Activated naive CD4-positive, alpha-beta T cell treated with anti-CD3 and anti-CD28 coated beads for 36 hours (primary cell): ENCODE measurements at regions not wholly inside any gene's neighbourhood (a gene's known extent, or its start where the extent isn't known, plus 50 kb on each side); places are given as distances from the start of the nearest gene placed in this dataset.
"Not testable (repeated sequence)": the region's sequence is repeated elsewhere in the genome, so short reads cannot be mapped to it uniquely, and the experiment has no call there.

Experiments used
- CTCF ChIA-PET: fragments of 350-600 bp; sonication (Branson Sonifier 250); formaldehyde crosslinking; loops from one replicate; lab custom pipeline; 2021; ENCODE audit warnings: antibody characterized with exemption; lab: Charles Lee
- DNase-seq: peaks from one replicate; pipeline ENCODE4 v3.0.0-alpha.2; 2020
- H3K27ac Mint-ChIP-seq: one replicate; pipeline ENCODE4 v1.8.0; 2021; ENCODE audit warnings: mild to moderate bottlenecking, mixed read lengths
- H3K27me3 Mint-ChIP-seq: one replicate; pipeline ENCODE4 v1.8.0; 2021; ENCODE audit warnings: low read depth, mixed read lengths
- H3K36me3 Mint-ChIP-seq: one replicate; pipeline ENCODE4 v1.8.0; 2021; ENCODE audit warnings: low read depth, mixed read lengths
- H3K4me1 Mint-ChIP-seq: one replicate; pipeline ENCODE4 v1.8.0; 2021; ENCODE audit warnings: low read depth, mixed read lengths
- H3K4me3 Mint-ChIP-seq: one replicate; pipeline ENCODE4 v1.8.0; 2021; ENCODE audit warnings: mild to moderate bottlenecking, moderate library complexity, mixed read lengths
- H3K9me3 Mint-ChIP-seq: one replicate; pipeline ENCODE4 v1.8.0; 2021; ENCODE audit warnings: mixed read lengths
- intact Hi-C: fragments of 100-400 bp; cut with micrococcal nuclease; formaldehyde crosslinking; loops from one replicate; pipeline ENCODE4 v1.15.1; 2023

DNA sequence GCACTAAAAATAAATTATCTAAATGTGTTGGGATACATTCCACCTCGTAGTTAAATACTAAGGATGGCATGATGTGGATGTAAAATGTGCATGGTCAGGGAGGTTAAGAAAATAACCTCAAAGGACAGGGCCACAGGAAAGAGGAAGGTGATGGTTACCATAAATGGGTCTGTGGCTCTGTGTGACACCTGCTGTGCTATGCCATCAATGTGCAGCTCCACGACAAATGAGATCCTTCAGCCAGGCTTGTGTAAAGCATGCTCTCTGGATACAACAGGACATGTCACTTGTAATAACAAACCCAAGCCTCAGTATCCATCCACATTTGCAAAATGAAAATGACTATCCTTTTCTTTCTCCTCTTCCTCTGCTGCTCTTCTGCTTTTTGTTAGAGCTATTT is 456.7 kb upstream of the RASGRP1 start:
- Mint-ChIP-seq H3K4me3 (no peak overlapping the region), H3K27me3 (peaks cover 2% of the 10 kb centered on the region), H3K9me3 (no peaks in the 10 kb centered on the region), H3K4me1 (no peaks in the 10 kb centered on the region), H3K36me3 (no peaks in the 10 kb centered on the region), H3K27ac (no peak overlapping the region)
- no peak for DNase-seq
- intact Hi-C loops, result no loop called here
- CTCF ChIA-PET, result interaction anchor here (0.6 kb wide), 1 partner anchor 419 kb away, joined by 3 read pairs; no protein-coding TSS in a partner anchor

DNA sequence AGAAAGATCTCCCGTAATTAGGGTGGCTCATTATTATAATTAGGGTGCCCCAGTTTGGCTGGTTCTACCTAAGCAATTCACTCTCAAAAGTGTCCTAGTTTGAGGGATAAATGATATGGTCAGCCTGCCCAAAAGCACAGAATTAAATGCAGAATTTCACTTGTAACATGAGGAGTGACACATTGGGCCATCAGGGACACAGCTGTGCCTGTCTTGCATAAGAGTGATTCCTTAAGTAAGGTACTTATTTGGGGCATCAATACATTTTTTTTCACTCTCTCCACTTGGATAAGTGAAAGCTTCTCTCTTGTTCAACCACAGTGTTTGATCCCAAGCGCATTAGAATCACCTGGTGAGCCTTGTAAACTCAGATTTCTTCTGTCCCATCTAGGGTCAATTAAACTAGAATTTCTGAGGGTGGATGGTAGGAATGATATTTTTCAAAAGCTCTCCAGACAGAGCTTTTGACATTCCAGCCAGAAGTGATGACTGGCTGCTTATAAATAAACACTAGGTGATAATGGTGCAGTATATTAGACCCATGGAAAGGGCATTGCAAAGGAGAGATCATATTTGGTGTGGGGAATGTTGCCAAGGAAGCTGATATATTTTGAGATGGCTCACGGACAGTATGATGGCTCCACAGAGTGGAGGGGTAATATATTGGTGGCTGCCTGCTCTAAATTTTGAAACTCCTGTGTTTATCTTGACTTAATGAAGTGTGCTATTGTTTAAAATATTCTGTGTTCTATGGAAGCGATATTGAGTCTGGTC is 458.1 kb upstream of the RASGRP1 start:
- no peak overlapping the region for H3K27ac Mint-ChIP-seq
- no peak for DNase-seq
- no peak overlapping the region for H3K4me3 Mint-ChIP-seq
- peaks cover 2% of the 10 kb centered on the region for H3K27me3 Mint-ChIP-seq
- no peaks in the 10 kb centered on the region for H3K36me3 Mint-ChIP-seq
- no peaks in the 10 kb centered on the region for H3K4me1 Mint-ChIP-seq
- intact Hi-C loops, result no loop called here
- no peaks in the 10 kb centered on the region for H3K9me3 Mint-ChIP-seq
- CTCF ChIA-PET, result no interaction called here

DNA sequence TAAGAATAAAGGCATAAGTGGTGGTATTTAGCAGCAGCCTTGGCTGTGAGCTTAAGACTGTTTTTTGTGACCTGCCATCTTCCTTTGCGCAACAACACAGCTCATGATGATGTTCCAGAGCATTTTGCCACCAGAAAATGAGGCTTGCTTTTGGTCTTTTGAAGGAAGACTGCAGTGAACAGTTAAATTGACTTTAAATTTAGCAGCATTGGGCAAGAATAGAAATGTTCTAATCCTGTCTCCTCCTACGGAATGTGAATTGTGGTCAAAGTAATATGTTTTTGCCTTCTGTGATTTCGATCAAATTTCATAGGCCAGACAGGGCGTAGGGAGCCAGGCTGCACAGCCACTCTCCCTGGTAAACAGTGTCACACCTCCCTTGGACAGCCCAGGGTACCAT is 460.7 kb upstream of the RASGRP1 start:
- H3K27me3 Mint-ChIP-seq, result peaks cover 2% of the 10 kb centered on the region
- DNase-seq, result no peak
- no peak overlapping the region for H3K4me3 Mint-ChIP-seq
- intact Hi-C loops, result no loop called here
- no peak overlapping the region for H3K27ac Mint-ChIP-seq
- CTCF ChIA-PET, result no interaction called here
- no peaks in the 10 kb centered on the region for H3K36me3 Mint-ChIP-seq
- H3K9me3 Mint-ChIP-seq, result no peaks in the 10 kb centered on the region
- no peaks in the 10 kb centered on the region for H3K4me1 Mint-ChIP-seq

DNA sequence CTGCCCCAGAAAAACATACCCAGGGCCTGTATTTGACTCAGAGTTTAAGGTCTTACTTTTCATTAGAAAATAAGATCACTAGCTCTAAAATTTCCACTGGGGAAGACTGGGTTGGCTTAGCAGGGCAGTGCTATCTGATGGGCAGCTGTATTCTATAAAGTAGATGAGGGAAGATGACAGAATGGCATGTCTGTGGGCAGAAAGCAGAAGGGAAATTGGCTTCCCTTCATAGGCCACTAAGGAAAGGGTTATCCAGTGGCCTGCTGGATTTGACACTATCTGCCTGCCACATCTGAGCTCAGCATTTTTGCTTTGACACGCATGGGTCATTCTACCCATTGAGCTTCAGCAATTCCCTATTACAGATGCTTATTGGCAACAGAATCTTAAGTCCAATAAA is 461.3 kb upstream of the RASGRP1 start:
- CTCF ChIA-PET, result no interaction called here
- H3K9me3 Mint-ChIP-seq, result no peaks in the 10 kb centered on the region
- peaks cover 2% of the 10 kb centered on the region for H3K27me3 Mint-ChIP-seq
- no peak overlapping the region for H3K27ac Mint-ChIP-seq
- intact Hi-C loops, result no loop called here
- no peaks in the 10 kb centered on the region for H3K36me3 Mint-ChIP-seq
- H3K4me1 Mint-ChIP-seq, result no peaks in the 10 kb centered on the region
- no peak overlapping the region for H3K4me3 Mint-ChIP-seq
- DNase-seq, result no peak

DNA sequence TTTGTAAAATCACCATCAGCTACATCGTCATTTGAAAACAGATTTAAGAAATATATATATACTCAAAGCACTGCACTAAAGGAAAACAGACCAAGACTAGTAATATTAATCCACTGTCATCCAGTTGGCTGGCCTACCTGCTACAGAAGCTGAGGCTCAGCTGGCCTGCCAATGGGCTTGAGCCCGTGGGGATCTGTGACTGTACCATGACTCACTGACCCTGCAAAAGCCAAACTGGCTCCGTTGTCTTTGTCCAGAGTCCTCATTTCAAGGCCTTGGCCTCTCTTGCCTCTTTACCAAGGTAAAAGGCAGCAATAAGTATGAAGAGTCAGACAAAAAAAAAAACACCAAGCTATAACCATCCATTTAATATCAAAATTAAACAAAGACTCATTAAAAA is 463.5 kb upstream of the RASGRP1 start:
- Mint-ChIP-seq H3K36me3 (no peaks in the 10 kb centered on the region), H3K27me3 (peaks cover 2% of the 10 kb centered on the region), H3K9me3 (no peaks in the 10 kb centered on the region), H3K27ac (no peak overlapping the region), H3K4me3 (no peak overlapping the region), H3K4me1 (no peaks in the 10 kb centered on the region)
- intact Hi-C loops, result no loop called here
- no peak for DNase-seq
- CTCF ChIA-PET, result no interaction called here

DNA sequence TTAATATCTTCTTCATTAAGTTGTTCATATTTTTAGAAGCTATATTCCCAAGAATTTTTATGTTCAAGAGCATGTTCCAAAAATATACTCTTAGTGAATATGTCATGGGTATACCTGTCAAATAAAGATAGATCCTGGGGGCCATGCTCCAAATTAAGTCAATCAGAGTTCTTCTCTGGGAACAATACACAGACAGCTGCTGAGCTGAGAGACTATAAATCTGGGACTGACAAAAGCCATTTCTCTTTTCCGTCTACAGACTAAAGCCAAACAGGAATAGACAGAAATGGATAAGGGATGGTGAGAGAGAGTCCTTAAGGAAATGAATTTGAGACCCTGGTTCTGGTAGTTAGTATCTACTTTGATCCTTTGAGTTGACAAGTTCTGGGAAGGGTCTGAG is 465.1 kb upstream of the RASGRP1 start:
- CTCF ChIA-PET, result no interaction called here
- no peak overlapping the region for H3K27ac Mint-ChIP-seq
- intact Hi-C loops, result no loop called here

DNA sequence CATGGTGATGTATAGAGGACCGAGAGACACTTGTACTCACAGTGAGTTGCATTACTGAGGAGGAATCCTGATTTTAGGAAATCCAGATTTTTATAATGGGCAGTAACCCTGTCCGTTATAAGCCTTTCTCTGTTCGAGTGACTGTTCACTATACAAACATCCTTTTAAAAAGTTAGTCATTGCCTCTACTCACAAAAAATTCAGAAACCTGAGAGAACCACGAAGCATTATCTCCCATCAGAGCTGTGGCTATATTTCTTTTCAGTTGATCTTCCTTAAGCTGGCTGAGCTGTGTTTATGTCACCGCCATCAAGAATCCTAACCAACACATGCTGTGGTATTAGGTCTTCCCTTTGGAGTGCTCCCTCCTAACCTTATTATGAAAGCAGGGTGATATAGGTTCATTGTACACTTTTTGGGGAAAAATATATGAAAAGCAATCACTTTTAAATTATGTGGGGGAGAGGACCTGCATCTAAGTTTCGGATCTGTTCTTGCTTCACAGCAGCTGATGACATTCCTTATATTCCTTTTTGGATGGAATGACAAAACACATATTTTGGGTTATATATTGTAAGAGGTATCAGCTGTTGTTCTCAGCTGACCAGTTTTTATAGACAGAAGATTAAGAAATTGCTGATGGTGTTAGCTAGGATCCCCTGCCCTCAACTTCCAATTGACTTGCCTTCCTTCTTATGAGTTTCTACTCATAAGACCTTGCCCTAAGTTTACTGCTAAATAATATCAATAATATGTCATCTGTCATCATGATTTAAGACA is 465.9 kb upstream of the RASGRP1 start:
- H3K4me3 Mint-ChIP-seq, result no peak overlapping the region
- no peaks in the 10 kb centered on the region for H3K36me3 Mint-ChIP-seq
- CTCF ChIA-PET, result no interaction called here
- DNase-seq, result no peak
- H3K9me3 Mint-ChIP-seq, result no peaks in the 10 kb centered on the region
- peaks cover 3% of the 10 kb centered on the region for H3K27me3 Mint-ChIP-seq
- intact Hi-C loops, result no loop called here
- H3K27ac Mint-ChIP-seq, result no peak overlapping the region
- no peaks in the 10 kb centered on the region for H3K4me1 Mint-ChIP-seq

More for the DNA sequence above, 465.1 kb upstream of the RASGRP1 start:
- H3K27me3 Mint-ChIP-seq, result peaks cover 5% of the 10 kb centered on the region
- H3K4me1 Mint-ChIP-seq, result no peaks in the 10 kb centered on the region
- H3K9me3 Mint-ChIP-seq, result no peaks in the 10 kb centered on the region
- no peak for DNase-seq
- no peaks in the 10 kb centered on the region for H3K36me3 Mint-ChIP-seq
- no peak overlapping the region for H3K4me3 Mint-ChIP-seq

DNA sequence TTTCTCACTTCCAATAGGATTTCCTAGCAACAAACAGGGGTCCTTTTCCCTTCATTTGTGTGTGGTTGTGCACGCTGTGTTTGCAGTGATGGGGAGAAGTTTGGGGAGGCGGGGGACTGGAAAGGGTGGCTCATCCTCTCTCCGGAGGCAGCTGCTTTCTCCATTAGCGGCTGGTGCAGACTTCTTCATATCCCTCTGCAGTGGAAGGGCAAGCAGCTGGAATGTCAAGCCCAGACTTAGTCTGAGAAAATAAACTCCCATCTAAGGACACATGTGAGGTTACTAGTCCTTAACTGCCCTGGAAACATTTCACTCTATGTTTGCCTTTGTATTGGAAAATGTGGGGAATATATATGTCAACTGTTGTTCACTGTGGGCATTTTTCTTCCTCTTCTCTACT is 467.0 kb upstream of the RASGRP1 start:
- Mint-ChIP-seq H3K4me3 (no peak overlapping the region), H3K9me3 (no peaks in the 10 kb centered on the region), H3K27ac (no peak overlapping the region), H3K27me3 (peaks cover 3% of the 10 kb centered on the region), H3K36me3 (no peaks in the 10 kb centered on the region), H3K4me1 (no peaks in the 10 kb centered on the region)
- CTCF ChIA-PET, result interaction anchor here (0.5 kb wide), 1 partner anchor 1431 kb away, joined by 3 read pairs; no protein-coding TSS in a partner anchor
- intact Hi-C loops, result no loop called here
- DNase-seq, result no peak

DNA sequence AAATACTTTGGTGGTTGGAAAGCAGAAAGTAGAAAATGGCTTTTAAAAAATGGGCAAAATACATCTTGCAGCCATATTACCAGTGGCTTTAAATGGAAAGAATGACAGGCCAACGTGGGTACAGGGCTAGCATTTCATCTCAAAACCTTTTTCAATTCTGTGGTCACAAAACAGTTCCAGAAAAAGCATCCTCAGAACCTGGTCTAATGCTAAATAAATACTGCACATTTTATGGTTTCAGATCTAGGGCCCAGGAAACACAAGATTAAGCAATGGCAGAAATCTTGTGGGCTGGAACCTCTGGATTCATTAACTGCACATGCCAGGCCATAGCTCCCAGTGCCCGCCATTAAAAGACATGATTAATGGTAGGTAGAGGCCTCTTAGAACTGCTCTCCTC is 470.2 kb upstream of the RASGRP1 start:
- H3K27me3 Mint-ChIP-seq, result peaks cover 3% of the 10 kb centered on the region
- no peaks in the 10 kb centered on the region for H3K9me3 Mint-ChIP-seq
- CTCF ChIA-PET, result no interaction called here
- H3K36me3 Mint-ChIP-seq, result no peaks in the 10 kb centered on the region
- DNase-seq, result no peak
- H3K4me3 Mint-ChIP-seq, result no peak overlapping the region
- intact Hi-C loops, result no loop called here
- no peak overlapping the region for H3K27ac Mint-ChIP-seq
- no peaks in the 10 kb centered on the region for H3K4me1 Mint-ChIP-seq

DNA sequence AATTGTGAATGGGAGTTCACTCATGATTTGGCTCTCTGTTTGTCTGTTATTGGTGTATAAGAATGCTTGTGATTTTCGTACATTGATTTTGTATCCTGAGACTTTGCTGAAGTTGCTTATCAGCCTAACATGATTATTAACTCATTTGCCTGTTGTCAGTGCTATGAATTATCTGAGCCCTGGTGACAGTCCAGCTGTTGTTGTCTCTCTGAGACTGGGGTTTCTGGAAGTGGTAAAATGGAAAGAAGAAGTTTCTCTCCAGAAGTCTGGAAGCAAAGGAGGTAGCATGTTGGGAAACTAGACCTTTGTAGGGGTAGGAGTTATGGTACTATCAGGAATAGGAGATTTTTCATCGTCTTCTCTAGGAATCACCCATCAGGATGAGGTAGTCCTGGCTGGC is 473.0 kb upstream of the RASGRP1 start:
- CTCF ChIA-PET, DNase-seq, H3K4me3 Mint-ChIP-seq, H3K36me3 Mint-ChIP-seq, H3K27ac Mint-ChIP-seq, H3K9me3 Mint-ChIP-seq, H3K4me1 Mint-ChIP-seq, intact Hi-C loops: not testable (repeated sequence)
- H3K27me3 Mint-ChIP-seq, result peaks cover 13% of the 10 kb centered on the region

DNA sequence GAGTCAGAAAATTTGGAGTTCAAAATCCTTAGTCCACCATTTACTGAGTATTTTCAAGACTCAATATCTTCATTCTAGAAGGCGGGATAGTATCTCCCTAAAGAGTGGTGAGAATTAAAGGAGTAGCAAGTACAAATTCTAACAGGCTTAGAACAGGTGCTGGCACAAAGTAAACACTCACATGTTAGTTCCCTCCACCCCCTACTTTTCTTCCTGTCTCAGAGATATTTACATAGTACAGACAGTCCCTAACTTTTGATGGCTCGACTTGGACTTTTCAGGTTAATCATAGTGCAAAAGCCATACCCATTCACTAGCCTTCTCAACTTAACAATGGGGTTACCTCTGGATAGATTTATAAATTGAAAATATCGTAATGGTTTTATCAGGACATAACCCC is 476.2 kb upstream of the RASGRP1 start:
- no peaks in the 10 kb centered on the region for H3K36me3 Mint-ChIP-seq
- H3K4me3 Mint-ChIP-seq, result no peak overlapping the region
- H3K27ac Mint-ChIP-seq, result no peak overlapping the region
- CTCF ChIA-PET, result no interaction called here
- H3K4me1 Mint-ChIP-seq, result no peaks in the 10 kb centered on the region
- peaks cover 14% of the 10 kb centered on the region for H3K27me3 Mint-ChIP-seq
- intact Hi-C loops, result no loop called here
- no peaks in the 10 kb centered on the region for H3K9me3 Mint-ChIP-seq
- DNase-seq, result no peak

DNA sequence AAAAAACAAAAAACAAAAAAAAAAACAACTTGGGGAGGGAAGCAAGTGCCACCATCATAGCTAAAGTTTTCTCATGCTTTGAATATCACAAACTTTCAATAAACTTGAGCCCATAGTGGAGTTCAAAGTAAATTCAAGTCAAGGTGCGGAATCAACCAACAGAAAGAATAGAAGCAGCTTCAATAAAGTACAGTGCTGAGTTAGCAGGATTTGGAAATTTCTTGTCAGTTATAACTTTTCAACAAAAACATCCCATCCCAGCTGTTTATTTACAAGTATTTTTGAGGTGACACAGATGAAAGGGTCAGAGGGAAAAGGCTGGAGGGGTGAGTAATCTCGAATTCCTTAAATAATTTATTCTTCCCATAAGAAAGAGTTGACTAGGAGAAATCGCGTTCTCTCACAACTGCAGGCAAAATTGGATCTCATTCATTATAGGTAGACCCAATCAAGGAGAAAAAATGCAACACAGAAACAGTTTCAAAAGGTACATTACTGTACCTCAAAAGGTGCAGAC is 477.4 kb upstream of the RASGRP1 start:
- intact Hi-C loops, result no loop called here
- no peak for DNase-seq
- H3K4me3 Mint-ChIP-seq, result no peak overlapping the region
- H3K36me3 Mint-ChIP-seq, result no peaks in the 10 kb centered on the region
- no peaks in the 10 kb centered on the region for H3K4me1 Mint-ChIP-seq
- H3K27ac Mint-ChIP-seq, result no peak overlapping the region
- H3K9me3 Mint-ChIP-seq, result peaks cover 2% of the 10 kb centered on the region
- peaks cover 17% of the 10 kb centered on the region for H3K27me3 Mint-ChIP-seq
- CTCF ChIA-PET, result no interaction called here
